ENCODE measurements at regions not wholly inside any gene's neighbourhood (a gene's known extent, or its start where the extent isn't known, plus 50 kb on each side); places are given as distances from the start of the nearest gene placed in this dataset.

GRCh38 chr6:82597201-82597600, 233.6 kb downstream of the TPBG start:
- in situ Hi-C loops (cut with HindIII; ENCODE audit: low pct_unique_long_range_greater_than_20kb, low sequenced_read_pairs) (no loop called here), intact Hi-C loops (cut with micrococcal nuclease; ENCODE audit: unreplicated experiment) (loop anchor here (10.0 kb wide), 1 partner anchor 232 kb away; the partner anchor contains the start of gene TPBG)
- CTCF ChIA-PET, result no interaction called here
- POLR2A ChIA-PET, result no interaction called here
- Histone ChIP-seq H3K27ac (ENCODE audit: low read length) (no peak overlapping the region), H3K9me3 (ENCODE audit: control insufficient read depth, insufficient read depth, low read depth, low read length) (no peaks in the 10 kb centered on the region), H3K4me1 (ENCODE audit: control insufficient read depth, insufficient read depth, low read length) (no peaks in the 10 kb centered on the region), H3K27me3 (ENCODE audit: control insufficient read depth, insufficient read depth, low read length) (no peaks in the 10 kb centered on the region), H3K36me3 (ENCODE audit: control insufficient read depth, insufficient read depth, low read length) (no peaks in the 10 kb centered on the region), H3K4me3 (ENCODE audit: low read depth in 2 of 2, low read length in 2 of 2) (no peak overlapping the region)
- DNase-seq (ENCODE audit: low read depth, low spot score) (no peak), ATAC-seq (no peak)
- BruUV-seq (replicated peaks), result no TSS peak
- no peak for TF ChIP-seq CTCF (IDR thresholded peaks at IDR 0.05)

- Histone ChIP-seq H3K36me3 (ENCODE audit: control insufficient read depth, insufficient read depth, low read length) (no peaks in the 10 kb centered on the region), H3K27me3 (ENCODE audit: control insufficient read depth, insufficient read depth, low read length) (no peaks in the 10 kb centered on the region), H3K9me3 (ENCODE audit: control insufficient read depth, insufficient read depth, low read depth, low read length) (no peaks in the 10 kb centered on the region), H3K4me3 (ENCODE audit: low read depth in 2 of 2, low read length in 2 of 2) (no peak overlapping the region), H3K4me1 (ENCODE audit: control insufficient read depth, insufficient read depth, low read length) (no peaks in the 10 kb centered on the region), H3K27ac (ENCODE audit: low read length) (no peak overlapping the region)
- intact Hi-C loops (cut with micrococcal nuclease; ENCODE audit: unreplicated experiment), result no loop called here
- CTCF ChIA-PET, result no interaction called here
- no peak for TF ChIP-seq POLR2AphosphoS5 (IDR thresholded peaks at IDR 0.05; ENCODE audit: low read depth, low read length)
- TF ChIP-seq TCF7L2 (IDR thresholded peaks at IDR 0.05; ENCODE audit: low read depth, low read length), result no peak
- TF ChIP-seq, protein P1, sequence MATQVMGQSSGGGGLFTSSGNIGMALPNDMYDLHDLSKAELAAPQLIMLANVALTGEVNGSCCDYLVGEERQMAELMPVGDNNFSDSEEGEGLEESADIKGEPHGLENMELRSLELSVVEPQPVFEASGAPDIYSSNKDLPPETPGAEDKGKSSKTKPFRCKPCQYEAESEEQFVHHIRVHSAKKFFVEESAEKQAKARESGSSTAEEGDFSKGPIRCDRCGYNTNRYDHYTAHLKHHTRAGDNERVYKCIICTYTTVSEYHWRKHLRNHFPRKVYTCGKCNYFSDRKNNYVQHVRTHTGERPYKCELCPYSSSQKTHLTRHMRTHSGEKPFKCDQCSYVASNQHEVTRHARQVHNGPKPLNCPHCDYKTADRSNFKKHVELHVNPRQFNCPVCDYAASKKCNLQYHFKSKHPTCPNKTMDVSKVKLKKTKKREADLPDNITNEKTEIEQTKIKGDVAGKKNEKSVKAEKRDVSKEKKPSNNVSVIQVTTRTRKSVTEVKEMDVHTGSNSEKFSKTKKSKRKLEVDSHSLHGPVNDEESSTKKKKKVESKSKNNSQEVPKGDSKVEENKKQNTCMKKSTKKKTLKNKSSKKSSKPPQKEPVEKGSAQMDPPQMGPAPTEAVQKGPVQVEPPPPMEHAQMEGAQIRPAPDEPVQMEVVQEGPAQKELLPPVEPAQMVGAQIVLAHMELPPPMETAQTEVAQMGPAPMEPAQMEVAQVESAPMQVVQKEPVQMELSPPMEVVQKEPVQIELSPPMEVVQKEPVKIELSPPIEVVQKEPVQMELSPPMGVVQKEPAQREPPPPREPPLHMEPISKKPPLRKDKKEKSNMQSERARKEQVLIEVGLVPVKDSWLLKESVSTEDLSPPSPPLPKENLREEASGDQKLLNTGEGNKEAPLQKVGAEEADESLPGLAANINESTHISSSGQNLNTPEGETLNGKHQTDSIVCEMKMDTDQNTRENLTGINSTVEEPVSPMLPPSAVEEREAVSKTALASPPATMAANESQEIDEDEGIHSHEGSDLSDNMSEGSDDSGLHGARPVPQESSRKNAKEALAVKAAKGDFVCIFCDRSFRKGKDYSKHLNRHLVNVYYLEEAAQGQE (IDR thresholded peaks at IDR 0.05; ENCODE audit: insufficient read depth in 1 of 2, low read depth in 2 of 2, low read length in 1 of 2), result no peak
- no peak for TF ChIP-seq SIN3A (IDR thresholded peaks at IDR 0.05; ENCODE audit: borderline replicate concordance, insufficient read depth, low read depth, low read length)
- no peak for TF ChIP-seq CTCF (IDR thresholded peaks at IDR 0.05)
- in situ Hi-C loops (cut with HindIII; ENCODE audit: low pct_unique_long_range_greater_than_20kb, low sequenced_read_pairs), result no loop called here
- no TSS peak for BruUV-seq (replicated peaks)
- DNase-seq (ENCODE audit: low read depth, low spot score), result no peak
- POLR2A ChIA-PET, result no interaction called here
- ATAC-seq, result no peak
Observed at GRCh38 chr6:82602776-82603175, 239.2 kb downstream of the TPBG start.

GRCh38 chr6:82603871-82604270, 240.3 kb downstream of the TPBG start:
- CTCF ChIA-PET, result no interaction called here
- in situ Hi-C loops (cut with HindIII; ENCODE audit: low pct_unique_long_range_greater_than_20kb, low sequenced_read_pairs) (no loop called here), intact Hi-C loops (cut with micrococcal nuclease; ENCODE audit: unreplicated experiment) (no loop called here)
- TF ChIP-seq CTCF (IDR thresholded peaks at IDR 0.05), result no peak
- TF ChIP-seq TCF7L2 (IDR thresholded peaks at IDR 0.05; ENCODE audit: low read depth, low read length), result no peak
- TF ChIP-seq, protein P1 (IDR thresholded peaks at IDR 0.05; ENCODE audit: insufficient read depth in 1 of 2, low read depth in 2 of 2, low read length in 1 of 2), result no peak
- no peak for TF ChIP-seq POLR2AphosphoS5 (IDR thresholded peaks at IDR 0.05; ENCODE audit: low read depth, low read length)
- BruUV-seq (replicated peaks), result no TSS peak
- Histone ChIP-seq H3K36me3 (ENCODE audit: control insufficient read depth, insufficient read depth, low read length) (no peaks in the 10 kb centered on the region), H3K4me3 (ENCODE audit: low read depth in 2 of 2, low read length in 2 of 2) (no peak overlapping the region), H3K9me3 (ENCODE audit: control insufficient read depth, insufficient read depth, low read depth, low read length) (no peaks in the 10 kb centered on the region), H3K27ac (ENCODE audit: low read length) (no peak overlapping the region), H3K27me3 (ENCODE audit: control insufficient read depth, insufficient read depth, low read length) (no peaks in the 10 kb centered on the region), H3K4me1 (ENCODE audit: control insufficient read depth, insufficient read depth, low read length) (no peaks in the 10 kb centered on the region)
- POLR2A ChIA-PET, result no interaction called here
- no peak for DNase-seq (ENCODE audit: low read depth, low spot score)
- ATAC-seq, result no peak
